GM10266 (cell line): ENCODE measurements at regions not wholly inside any gene's neighbourhood (a gene's known extent, or its start where the extent isn't known, plus 50 kb on each side); places are given as distances from the start of the nearest gene placed in this dataset.

Experiments
- DNase-seq: peaks from one replicate; pipeline ENCODE4 v3.0.0; 2012; ENCODE audit errors: extremely low spot score
- TF ChIP-seq, protein P1 (sequence below): IDR thresholded peaks from 2 replicates; pipeline ENCODE4 v1.5.1; 2012; ENCODE audit warnings: mild to moderate bottlenecking, low read depth; ENCODE audit not compliant: control insufficient read depth, insufficient read depth; ENCODE audit errors: missing control alignments

DNA sequence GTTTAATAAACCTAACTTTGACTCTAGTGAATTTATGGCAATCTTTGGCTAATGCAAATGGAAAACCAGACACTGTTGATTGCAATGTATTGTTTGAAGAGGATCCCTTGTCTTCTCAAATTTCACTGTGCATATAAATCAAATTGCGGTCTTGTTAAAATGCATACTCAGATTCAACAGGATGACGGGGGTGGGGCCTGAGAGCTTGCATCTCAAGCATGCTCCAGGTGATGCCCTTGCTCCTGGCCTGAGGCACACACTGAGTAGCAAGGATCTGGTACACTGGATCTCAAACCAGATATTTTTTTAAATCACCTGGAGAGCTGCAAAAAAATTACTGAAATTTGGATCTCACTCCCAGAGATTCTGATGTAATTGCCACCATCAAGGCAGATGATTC is 463.7 kb downstream of the DNAH5 start:
- TF ChIP-seq, protein P1, sequence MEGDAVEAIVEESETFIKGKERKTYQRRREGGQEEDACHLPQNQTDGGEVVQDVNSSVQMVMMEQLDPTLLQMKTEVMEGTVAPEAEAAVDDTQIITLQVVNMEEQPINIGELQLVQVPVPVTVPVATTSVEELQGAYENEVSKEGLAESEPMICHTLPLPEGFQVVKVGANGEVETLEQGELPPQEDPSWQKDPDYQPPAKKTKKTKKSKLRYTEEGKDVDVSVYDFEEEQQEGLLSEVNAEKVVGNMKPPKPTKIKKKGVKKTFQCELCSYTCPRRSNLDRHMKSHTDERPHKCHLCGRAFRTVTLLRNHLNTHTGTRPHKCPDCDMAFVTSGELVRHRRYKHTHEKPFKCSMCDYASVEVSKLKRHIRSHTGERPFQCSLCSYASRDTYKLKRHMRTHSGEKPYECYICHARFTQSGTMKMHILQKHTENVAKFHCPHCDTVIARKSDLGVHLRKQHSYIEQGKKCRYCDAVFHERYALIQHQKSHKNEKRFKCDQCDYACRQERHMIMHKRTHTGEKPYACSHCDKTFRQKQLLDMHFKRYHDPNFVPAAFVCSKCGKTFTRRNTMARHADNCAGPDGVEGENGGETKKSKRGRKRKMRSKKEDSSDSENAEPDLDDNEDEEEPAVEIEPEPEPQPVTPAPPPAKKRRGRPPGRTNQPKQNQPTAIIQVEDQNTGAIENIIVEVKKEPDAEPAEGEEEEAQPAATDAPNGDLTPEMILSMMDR, result no peak
- DNase-seq, result no peak

- peak; percentile 8 for DNase-seq
- TF ChIP-seq, protein P1, result peak; percentile 38
These were observed 465.5 kb downstream of the DNAH5 start for GRCh38 chr5:13478831-13479465.

- TF ChIP-seq, protein P1, result no peak
These were observed 467.3 kb downstream of the DNAH5 start for GRCh38 chr5:13477118-13477737.

GRCh38 chr5:13472842-13473241 is 471.6 kb downstream of the DNAH5 start:
- TF ChIP-seq, protein P1, result no peak
- DNase-seq, result no peak

More at GRCh38 chr5:13477118-13477737, 467.3 kb downstream of the DNAH5 start:
- DNase-seq, result no peak

- TF ChIP-seq, protein P1, result no peak
These were observed 473.5 kb downstream of the DNAH5 start for GRCh38 chr5:13470975-13471374.

GRCh38 chr5:13470263-13470662 is 474.2 kb downstream of the DNAH5 start:
- TF ChIP-seq, protein P1, result no peak
- no peak for DNase-seq

More at GRCh38 chr5:13470975-13471374, 473.5 kb downstream of the DNAH5 start:
- DNase-seq, result no peak

GRCh38 chr5:13464532-13465193 is 479.8 kb downstream of the DNAH5 start:
- TF ChIP-seq, protein P1, result no peak
- DNase-seq, result no peak
